Ovary (tissue), 7 donors: ENCODE measurements at regions not wholly inside any gene's neighbourhood (a gene's known extent, or its start where the extent isn't known, plus 50 kb on each side); places are given as distances from the start of the nearest gene placed in this dataset.

Source experiments
- DNase-seq, 5 donors: peaks; one replicate each; pipeline ENCODE4 v3.0.0-alpha.2; 2019 to 2020
- H3K27ac ChIP-seq, 2 donors: fragments of 200-600 bp; one replicate each; pipeline versions ENCODE4 v1.5.1 to v1.8.0; 2019 to 2022
- H3K27me3 ChIP-seq: fragments of 200-600 bp; one replicate; pipeline ENCODE4 v1.8.0; 2022
- H3K36me3 ChIP-seq: fragments of 200-600 bp; sonication (generic); one replicate; pipeline ENCODE4 v1.5.1; 2019
- H3K4me1 ChIP-seq: one replicate; pipeline ENCODE4 v1.8.1; 2013; ENCODE audit warnings: mild to moderate bottlenecking, moderate library complexity; ENCODE audit not compliant: insufficient read depth
- H3K4me3 ChIP-seq: fragments of 200-600 bp; sonication (generic); one replicate; pipeline ENCODE4 v1.5.1; 2017
- H3K9me3 ChIP-seq, 2 donors: fragments of 200-600 bp in 1 of 2; sonication (generic) in 1 of 2; one replicate each; pipeline versions ENCODE4 v1.5.1 to v1.8.1; 2013 to 2019; ENCODE audit warnings: mild to moderate bottlenecking in 1 of 2, moderate library complexity in 1 of 2
- CTCF ChIP-seq, 3 donors: fragments of 450-650 bp in 2 of 3; fragments of 200-600 bp in 1 of 3; IDR thresholded peaks; one replicate each; pipeline versions ENCODE4 v1.5.1 to v1.8.0; 2016 to 2022; ENCODE audit warnings: antibody characterized with exemption in 3 of 3, mild to moderate bottlenecking in 1 of 3
- EP300 ChIP-seq: sonication (generic); formaldehyde crosslinking; IDR thresholded peaks from one replicate; pipeline ENCODE4 v1.6.1; 2017; ENCODE audit warnings: antibody characterized with exemption
- POLR2A ChIP-seq: fragments of 450-650 bp; IDR thresholded peaks from one replicate; pipeline ENCODE4 v1.6.1; 2017; ENCODE audit warnings: antibody characterized with exemption, mild to moderate bottlenecking, moderate library complexity
- WGBS, 3 donors: extraction: QIAGEN DNeasy Blood & Tissue Kit in 1 of 3; methylation state at CpG; one replicate each; pipeline versions ENCODE4 v1.1.5 to v1.1.7; 2013 to 2017; 5-methylcytosine and 5-hydroxymethylcytosine counted together
- intact Hi-C, 4 donors: fragments of 100-400 bp; cut with DNase I; formaldehyde crosslinking; loops; one replicate each; pipeline versions ENCODE4 v1.11.0 to v1.15.1; 2022 to 2023
- donor health status: DM: no; HTN: no; CAD: no; lungs with moderate emphysema.
- donor health status: DM: no; HTN: no; CAD: no.
- donor health status: Bipolar disorder and iron deficiency.
- donor health status: DM: no; HTN: no; CAD: no.
- donor health status: DM: yes; HTN: yes; CAD: no.

- 74 to 77% (median 75%) methylated on average over 11 of the region's 11 CpGs for WGBS, 3 donors
- peaks cover 4% of the 10 kb centered on the region for H3K4me1 ChIP-seq
- H3K27ac ChIP-seq, result no peak overlapping the region
- H3K4me3 ChIP-seq, result no peak overlapping the region
- no peak for DNase-seq
- H3K36me3 ChIP-seq, result no peaks in the 10 kb centered on the region
- no peaks in the 10 kb centered on the region for H3K27me3 ChIP-seq
- no peak for TF ChIP-seq POLR2A
- TF ChIP-seq CTCF (IDR thresholded peaks at IDR 0.05), result no peak
- TF ChIP-seq EP300, result no peak
- peaks cover 0 to 4% of the 10 kb centered on the region in 2 donors for H3K9me3 ChIP-seq
- intact Hi-C loops, result no loop called here
Measured at GRCh38 chr1:14363707-14364413, 234.6 kb upstream of the KAZN start.

GRCh38 chr1:14365301-14365988, 233.0 kb upstream of the KAZN start:
- H3K36me3 ChIP-seq, result no peaks in the 10 kb centered on the region
- no peak overlapping the region for H3K27ac ChIP-seq
- H3K4me3 ChIP-seq, result no peak overlapping the region
- peaks cover 0 to 4% of the 10 kb centered on the region in 2 donors for H3K9me3 ChIP-seq
- 30 to 44% (median 42%) methylated on average over 12 to 13 of the region's 13 CpGs for WGBS, 3 donors
- H3K4me1 ChIP-seq, result peaks cover 4% of the 10 kb centered on the region
- no peaks in the 10 kb centered on the region for H3K27me3 ChIP-seq
- TF ChIP-seq EP300 (no peak), CTCF (IDR thresholded peaks at IDR 0.05) (no peak), POLR2A (no peak)
- DNase-seq, result no peak
- intact Hi-C loops, result no loop called here

GRCh38 chr1:14366091-14367018, 232.1 kb upstream of the KAZN start:
- Histone ChIP-seq H3K9me3 (peaks cover 0 to 3% of the 10 kb centered on the region in 2 donors), H3K27ac (no peak overlapping the region), H3K36me3 (no peaks in the 10 kb centered on the region), H3K27me3 (no peaks in the 10 kb centered on the region), H3K4me1 (peaks cover 4% of the 10 kb centered on the region), H3K4me3 (no peak overlapping the region)
- intact Hi-C loops, result no loop called here
- WGBS, 3 donors, result 17 to 23% (median 18%) methylated on average over 17 to 18 of the region's 18 CpGs
- TF ChIP-seq CTCF (IDR thresholded peaks at IDR 0.05) (no peak), POLR2A (no peak), EP300 (no peak)
- peak in 2 of 5 donors; percentile 28 to 45 for DNase-seq

- no peak overlapping the region for H3K4me3 ChIP-seq
- 88 to 90% (median 90%) methylated on average over 5 of the region's 5 CpGs for WGBS, 3 donors
- H3K27me3 ChIP-seq, result no peaks in the 10 kb centered on the region
- peaks cover 4% of the 10 kb centered on the region for H3K4me1 ChIP-seq
- no peaks in the 10 kb centered on the region for H3K9me3 ChIP-seq
- DNase-seq, result no peak
- H3K36me3 ChIP-seq, result no peaks in the 10 kb centered on the region
- TF ChIP-seq CTCF (IDR thresholded peaks at IDR 0.05) (no peak), POLR2A (no peak), EP300 (no peak)
- intact Hi-C loops, result no loop called here
- no peak overlapping the region for H3K27ac ChIP-seq
Measured at GRCh38 chr1:14367451-14367850, 231.0 kb upstream of the KAZN start.
